Body of pancreas (tissue), 4 donors: ENCODE measurements at regions not wholly inside any gene's neighbourhood (a gene's known extent, or its start where the extent isn't known, plus 50 kb on each side); places are given as distances from the start of the nearest gene placed in this dataset.

Source experiments
- ATAC-seq: fragments of 150-250 bp; one replicate; pipeline ENCODE4 v1.9.1; 2016
- DNase-seq, 4 donors: peaks; one replicate each; pipeline ENCODE4 v3.0.0-alpha.2; 2019
- H3K27ac ChIP-seq, 4 donors: fragments of 200-600 bp; sonication (generic); 1 replicate in 3 of 4; 2 replicates in 1 of 4; pipeline versions ENCODE4 v1.5.1 to v1.6.1; 2016 to 2019; ENCODE audit warnings: mild to moderate bottlenecking in 1 of 4, mixed read lengths in 1 of 4, moderate library complexity in 1 of 4
- H3K27me3 ChIP-seq, 2 donors: fragments of 200-600 bp; sonication (generic); one replicate each; pipeline ENCODE4 v1.6.0; 2016; ENCODE audit warnings: mild to moderate bottlenecking in 1 of 2
- H3K36me3 ChIP-seq, 2 donors: fragments of 200-600 bp; sonication (generic); replicated peaks in 1 of 2; 2 replicates each; pipeline ENCODE4 v1.5.1; 2016; ENCODE audit warnings: low read depth in 2 of 2; ENCODE audit not compliant: insufficient read depth in 1 of 2
- H3K4me1 ChIP-seq: fragments of 200-600 bp; sonication (generic); one replicate; pipeline ENCODE4 v1.6.0; 2016
- H3K4me3 ChIP-seq, 2 donors: fragments of 200-600 bp; sonication (generic); 1 replicate in 1 of 2; 2 replicates in 1 of 2; pipeline ENCODE4 v1.5.1; 2016 to 2019
- H3K9me3 ChIP-seq, 3 donors: fragments of 200-600 bp; sonication (generic); 1 replicate in 2 of 3; 2 replicates in 1 of 3; pipeline ENCODE4 v1.5.1; 2016
- CTCF ChIP-seq, 7 experiments: fragments of 450-650 bp in 4 of 7; fragments of 200-600 bp in 3 of 7; sonication (generic) in 3 of 7; IDR thresholded peaks; one replicate each; pipeline ENCODE4 v1.5.1; 2016 to 2019; ENCODE audit warnings: antibody characterized with exemption in 7 of 7
- POLR2A ChIP-seq, 3 donors: fragments of 450-650 bp; IDR thresholded peaks; one replicate each; pipeline ENCODE4 v1.6.1; 2016; ENCODE audit warnings: antibody characterized with exemption in 3 of 3, mild to moderate bottlenecking in 2 of 3
- WGBS, 2 donors: methylation state at CpG; one replicate each; pipeline ENCODE4 v1.1.5; 2017; 5-methylcytosine and 5-hydroxymethylcytosine counted together
- intact Hi-C: fragments of 100-400 bp; cut with DNase I; formaldehyde crosslinking; loops from one replicate; pipeline ENCODE4 v1.15.1; 2023

- intact Hi-C loops: no loop called here
- H3K4me3 ChIP-seq: no peak overlapping the region
- DNase-seq: no peak
- no peaks in the 10 kb centered on the region for H3K36me3 ChIP-seq
- ATAC-seq: no peak
- H3K27ac ChIP-seq: no peak overlapping the region
- TF ChIP-seq CTCF (IDR thresholded peaks at IDR 0.05): no peak
- no peak for TF ChIP-seq POLR2A (IDR thresholded peaks at IDR 0.05)
- peaks cover 37% of the 10 kb centered on the region for H3K4me1 ChIP-seq
- WGBS, 2 donors: 43 to 48% methylated on average over 1 of the region's 1 CpG
- H3K27me3 ChIP-seq: no peaks in the 10 kb centered on the region
- H3K9me3 ChIP-seq: no peaks in the 10 kb centered on the region
These were observed 212.9 kb upstream of the APCDD1 start for GRCh38 chr18:10241579-10241978.

- no peak overlapping the region for H3K27ac ChIP-seq
- WGBS, 2 donors: 62 to 65% methylated on average over 7 of the region's 7 CpGs
- intact Hi-C loops: no loop called here
- ATAC-seq (no peak), DNase-seq (no peak)
- H3K4me3 ChIP-seq: no peak overlapping the region
- no peaks in the 10 kb centered on the region for H3K9me3 ChIP-seq
- no peaks in the 10 kb centered on the region for H3K36me3 ChIP-seq
- peaks cover 37% of the 10 kb centered on the region for H3K4me1 ChIP-seq
- no peaks in the 10 kb centered on the region for H3K27me3 ChIP-seq
- no peak for TF ChIP-seq CTCF (IDR thresholded peaks at IDR 0.05)
- TF ChIP-seq POLR2A (IDR thresholded peaks at IDR 0.05): no peak
These were observed 211.3 kb upstream of the APCDD1 start for GRCh38 chr18:10242936-10243680.

- Histone ChIP-seq H3K27ac (no peak overlapping the region), H3K27me3 (no peaks in the 10 kb centered on the region), H3K9me3 (no peaks in the 10 kb centered on the region), H3K36me3 (no peaks in the 10 kb centered on the region), H3K4me3 (no peak overlapping the region), H3K4me1 (peaks cover 39% of the 10 kb centered on the region)
- TF ChIP-seq POLR2A (IDR thresholded peaks at IDR 0.05): no peak
- TF ChIP-seq CTCF (IDR thresholded peaks at IDR 0.05): no peak
- ATAC-seq: no peak
- intact Hi-C loops: no loop called here
- WGBS, 2 donors: 37 to 51% methylated on average over 8 of the region's 8 CpGs
- DNase-seq: no peak
These were observed 210.1 kb upstream of the APCDD1 start for GRCh38 chr18:10244341-10244740.

DNA sequence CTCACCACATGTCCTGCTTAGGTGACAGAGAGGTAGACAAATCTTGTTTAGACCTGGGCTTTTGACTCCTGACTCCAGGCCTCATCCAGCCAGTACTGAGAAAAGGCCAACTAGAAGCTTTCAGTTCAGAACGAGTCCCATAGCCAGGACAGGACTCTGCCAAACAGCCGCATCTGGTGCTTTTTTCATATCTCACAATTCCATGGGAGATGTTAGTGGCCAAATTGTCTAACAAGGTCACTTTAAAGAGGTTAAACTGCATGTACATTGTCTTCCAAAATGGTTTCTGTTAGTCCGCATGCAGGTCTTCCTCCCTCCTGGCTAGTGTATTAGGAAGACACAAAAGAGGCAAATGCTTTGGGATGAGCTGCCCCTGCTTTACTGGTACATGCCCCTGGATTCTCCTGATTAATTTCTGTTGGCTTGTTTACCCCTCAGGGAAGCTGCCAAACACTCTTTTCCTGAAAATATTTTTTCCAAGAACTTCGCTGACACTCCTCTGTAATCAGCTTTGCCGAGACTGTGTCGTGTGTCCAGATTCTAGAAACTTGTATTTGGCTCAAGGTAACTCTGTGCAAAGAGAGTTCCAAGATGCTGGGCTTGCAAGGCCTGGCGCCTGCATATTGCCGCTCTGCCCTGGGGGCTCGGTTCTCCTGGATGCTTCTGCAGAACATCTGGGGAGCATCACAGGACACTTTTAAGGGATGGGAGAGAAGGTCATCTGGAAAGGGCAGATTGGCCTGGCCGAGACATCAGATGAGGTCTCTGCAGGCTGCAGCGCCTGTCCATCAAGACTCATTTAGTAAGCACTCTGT lies 209.2 kb upstream of the APCDD1 start:
- Histone ChIP-seq H3K27me3 (no peaks in the 10 kb centered on the region), H3K4me3 (no peak overlapping the region), H3K4me1 (peaks cover 38% of the 10 kb centered on the region), H3K36me3 (no peaks in the 10 kb centered on the region), H3K9me3 (no peaks in the 10 kb centered on the region), H3K27ac (no peak overlapping the region)
- 87 to 91% methylated on average over 10 to 11 of the region's 11 CpGs for WGBS, 2 donors
- no peak for DNase-seq
- no peak for TF ChIP-seq CTCF (IDR thresholded peaks at IDR 0.05)
- TF ChIP-seq POLR2A (IDR thresholded peaks at IDR 0.05): no peak
- intact Hi-C loops: no loop called here
- ATAC-seq: no peak
